GM12872 (cell line): ENCODE measurements at regions not wholly inside any gene's neighbourhood (a gene's known extent, or its start where the extent isn't known, plus 50 kb on each side); places are given as distances from the start of the nearest gene placed in this dataset.

Experiments
- CTCF ChIP-seq: IDR thresholded peaks from 3 replicates; pipeline ENCODE4 v1.5.1; 2011; ENCODE audit warnings: low read depth, mild to moderate bottlenecking, low read length, moderate library complexity; ENCODE audit not compliant: insufficient read depth

DNA sequence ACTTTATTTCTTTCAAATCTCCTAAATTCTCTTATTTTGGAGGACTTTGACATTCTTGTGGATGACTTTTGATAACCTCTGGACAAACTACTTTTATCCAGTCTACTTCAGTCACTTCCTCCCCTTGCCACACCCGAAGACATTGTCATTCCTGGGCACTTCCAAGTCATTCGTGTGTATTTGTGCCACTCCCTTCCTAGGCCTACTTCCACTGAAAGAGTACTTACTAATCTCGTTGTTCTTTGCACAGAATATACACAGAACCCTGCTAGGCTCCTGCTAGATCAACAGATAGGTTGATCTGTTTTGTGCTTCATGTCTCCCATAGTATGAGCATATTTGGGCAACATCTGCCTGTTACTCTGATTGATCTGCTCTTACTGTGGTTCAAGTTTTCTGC is 355.4 kb downstream of the HGF start:
- no peak for TF ChIP-seq CTCF

DNA sequence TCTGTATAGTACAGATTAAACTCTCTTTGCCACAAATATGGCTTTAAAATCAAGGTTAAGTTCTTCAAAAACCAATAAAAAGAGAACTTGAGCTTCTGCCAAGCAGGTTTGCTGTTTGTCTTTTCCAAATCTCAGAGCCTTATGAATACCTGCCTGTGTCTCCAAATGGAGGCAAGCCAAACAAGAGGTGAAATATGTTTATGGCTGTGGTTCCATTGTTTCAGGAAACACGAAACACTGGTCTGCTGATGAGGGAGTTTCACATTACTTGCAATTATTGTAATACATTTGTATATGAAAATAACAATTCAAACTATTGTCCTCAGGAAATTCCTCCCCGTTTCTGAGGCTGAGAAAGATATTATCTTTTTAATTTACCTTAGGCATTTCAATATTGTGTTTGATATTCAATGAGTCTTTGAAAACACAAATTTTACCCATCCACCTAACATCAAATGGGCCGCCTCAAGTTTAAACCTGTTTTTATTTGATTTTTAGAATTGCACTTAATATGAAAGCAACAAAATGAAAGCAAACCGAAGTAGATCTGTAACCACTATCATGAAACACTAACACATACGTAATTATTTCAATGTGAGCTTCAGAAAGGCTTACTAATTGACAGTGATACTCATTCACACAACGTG is 359.3 kb downstream of the HGF start:
- TF ChIP-seq CTCF = no peak

DNA sequence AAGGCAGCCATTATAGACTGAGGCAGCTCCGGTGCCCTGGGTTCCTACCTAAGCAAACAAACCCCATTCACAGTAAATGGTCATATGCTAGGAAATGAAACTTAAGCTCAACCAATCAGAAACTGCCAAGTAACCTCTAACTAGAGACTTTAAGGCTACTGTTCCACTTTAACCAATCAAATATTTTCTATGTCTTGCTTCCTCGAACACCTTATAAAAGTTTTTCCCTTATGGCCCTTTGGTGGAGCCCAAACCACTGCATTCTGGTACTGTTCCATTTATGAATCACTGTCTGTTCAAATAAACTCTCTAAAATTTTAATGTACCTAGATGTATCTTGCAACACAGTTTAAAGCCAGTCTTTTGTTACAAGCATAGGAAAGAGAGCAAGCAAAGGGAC is 361.1 kb downstream of the HGF start:
- TF ChIP-seq CTCF = no peak

- TF ChIP-seq CTCF = no peak
Observed at GRCh38 chr7:81407094-81407493, 362.8 kb downstream of the HGF start.

DNA sequence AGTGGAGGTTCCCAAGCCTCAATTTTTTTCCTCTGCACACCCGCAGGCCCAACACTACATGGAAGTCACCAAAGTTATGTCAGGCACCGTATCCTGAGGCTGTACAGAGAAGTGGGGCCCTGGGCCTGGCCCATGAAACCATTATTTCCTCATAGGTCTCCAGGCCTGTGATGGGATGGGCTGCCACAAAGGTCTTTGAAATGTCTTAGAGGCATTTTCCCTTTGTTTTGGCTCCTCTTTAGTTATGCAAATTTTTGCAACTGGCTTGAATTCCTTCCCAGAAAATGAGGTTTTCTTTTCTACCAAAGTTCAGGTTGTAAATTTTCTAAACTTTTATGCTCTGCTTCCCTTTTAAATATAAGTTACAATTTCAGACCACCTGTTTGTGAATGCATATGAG is 365.2 kb downstream of the HGF start:
- TF ChIP-seq CTCF = no peak

DNA sequence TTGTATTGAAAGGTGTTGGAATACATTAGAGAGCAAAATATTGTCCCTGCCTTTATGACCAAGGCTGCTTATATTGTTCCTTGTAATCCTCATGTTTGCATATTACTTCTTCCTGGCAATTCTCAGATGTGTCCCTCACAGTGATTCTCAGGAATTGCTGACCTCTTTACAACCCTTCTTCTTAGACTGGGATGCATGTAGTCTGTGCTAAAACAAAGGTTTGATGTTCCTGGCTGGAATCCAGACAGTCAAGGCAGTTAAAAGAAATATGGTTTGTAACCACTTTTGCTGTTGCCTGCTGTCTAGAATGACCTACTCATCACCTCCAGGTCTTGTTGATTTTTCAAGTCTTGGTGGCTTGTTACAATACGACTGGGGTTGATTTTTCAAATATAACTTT is 367.6 kb downstream of the HGF start:
- no peak for TF ChIP-seq CTCF

DNA sequence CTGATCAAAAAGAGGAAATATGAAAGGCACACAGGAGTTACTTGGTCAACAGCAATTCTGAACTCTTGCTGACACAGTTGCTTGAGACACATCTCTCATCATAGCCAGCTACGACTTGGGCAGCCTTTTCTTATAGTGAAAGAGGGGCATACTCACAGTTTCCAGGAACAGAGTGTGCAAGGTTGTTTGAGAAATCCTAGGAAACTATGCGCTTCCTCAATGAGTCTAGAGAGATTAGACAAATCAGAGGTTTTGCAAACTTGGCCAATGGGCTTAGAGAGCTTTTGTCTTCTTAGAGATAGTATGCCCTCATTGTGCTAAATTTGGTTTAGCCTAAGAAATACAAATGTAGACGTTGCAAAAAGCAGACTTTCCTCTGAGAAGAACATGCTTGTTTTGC is 370.4 kb downstream of the HGF start:
- TF ChIP-seq CTCF = no peak
